SU-DHL-6 (cell line): ENCODE measurements at regions not wholly inside any gene's neighbourhood (a gene's known extent, or its start where the extent isn't known, plus 50 kb on each side); places are given as distances from the start of the nearest gene placed in this dataset.

ENCODE experiments used
- H2AFZ ChIP-seq: fragments of 200-600 bp; sonication (generic); 2 replicates; pipeline ENCODE4 v1.6.1; 2014; ENCODE audit warnings: low read depth, mild to moderate bottlenecking, moderate library complexity, mixed read lengths, antibody characterized with exemption, low read length; ENCODE audit not compliant: severe bottlenecking
- H3F3A ChIP-seq: fragments of 200-600 bp; shearing (Covaris generic); 2 replicates; pipeline ENCODE4 v1.6.0; 2016; ENCODE audit warnings: antibody characterized with exemption, mild to moderate bottlenecking; ENCODE audit not compliant: insufficient read depth
- H3K27ac ChIP-seq: fragments of 200-600 bp; sonication (generic); 2 replicates; pipeline ENCODE4 v1.5.1; 2016; ENCODE audit warnings: low read depth, mild to moderate bottlenecking, low read length, moderate library complexity, mixed read lengths
- H3K27me3 ChIP-seq: fragments of 200-600 bp; sonication (generic), shearing (Covaris generic); 2 replicates; pipeline ENCODE4 v1.6.0; 2014; ENCODE audit warnings: mild to moderate bottlenecking, low read length
- H3K36me3 ChIP-seq: fragments of 200-600 bp; sonication (generic); 2 replicates; pipeline ENCODE4 v1.6.1; 2014; ENCODE audit warnings: mild to moderate bottlenecking, low read length, mixed read lengths
- H3K4me2 ChIP-seq: fragments of 300-600, 200-600 bp; shearing (Covaris generic), sonication (generic); 2 replicates; pipeline ENCODE4 v1.6.0; 2014; ENCODE audit warnings: low read length, low read depth, mild to moderate bottlenecking; ENCODE audit not compliant: poor library complexity, severe bottlenecking
- H3K4me3 ChIP-seq: fragments of 200-600 bp; sonication (generic); 2 replicates; pipeline ENCODE4 v1.5.1; 2014; ENCODE audit warnings: antibody characterized with exemption, low read length, mild to moderate bottlenecking, mixed read lengths; ENCODE audit not compliant: insufficient read depth, poor library complexity, severe bottlenecking
- H3K79me2 ChIP-seq: fragments of 200-600 bp; sonication (generic); 2 replicates; pipeline ENCODE4 v1.6.1; 2014; ENCODE audit warnings: mild to moderate bottlenecking, low read length, moderate library complexity; ENCODE audit not compliant: insufficient read depth
- H3K9ac ChIP-seq: fragments of 200-600 bp; sonication (generic); 2 replicates; pipeline ENCODE4 v1.7.0; 2014; ENCODE audit warnings: mild to moderate bottlenecking, low read length
- H3K9me2 ChIP-seq: fragments of 200-600 bp; sonication (generic); replicated peaks from 2 replicates; pipeline ENCODE4 v1.6.1; 2014; ENCODE audit warnings: low read length; ENCODE audit not compliant: insufficient read depth
- H3K9me3 ChIP-seq: fragments of 200-600 bp; sonication (generic); 2 replicates; pipeline ENCODE4 v1.6.1; 2014; ENCODE audit warnings: low read length, mixed read lengths; ENCODE audit not compliant: insufficient read depth
- H4K20me1 ChIP-seq: fragments of 200-600 bp; sonication (generic); 2 replicates; pipeline ENCODE4 v1.6.1; 2014; ENCODE audit warnings: low read depth, mild to moderate bottlenecking, antibody characterized with exemption, low read length, moderate library complexity, mixed read lengths
- CTCF ChIP-seq: fragments of 200-600 bp; sonication (generic); IDR thresholded peaks from one replicate; pipeline ENCODE4 v1.5.1; 2017; ENCODE audit warnings: antibody characterized with exemption, mild to moderate bottlenecking, low read length, moderate library complexity; ENCODE audit not compliant: insufficient read depth, poor library complexity, severe bottlenecking
- EZH2phosphoT487 ChIP-seq: fragments of 200-600 bp; sonication (generic), shearing (Covaris generic); conservative IDR thresholded peaks from 2 replicates; pipeline ENCODE4 v1.6.1; 2018; ENCODE audit warnings: mild to moderate bottlenecking, antibody characterized with exemption, low read length, moderate library complexity, mixed read lengths

GRCh38 chr9:6098431-6098830 lies 83.0 kb upstream of the RANBP6 start:
- H3K9me3 ChIP-seq = peaks cover 6% of the 10 kb centered on the region; the same call in 1 of the 2 replicates
- no peaks in the 10 kb centered on the region for H3K27me3 ChIP-seq
- no peaks in the 10 kb centered on the region for H3K9me2 ChIP-seq
- TF ChIP-seq EZH2phosphoT487 = no peak
- no peak for TF ChIP-seq CTCF
- H3K4me3 ChIP-seq = no peak overlapping the region
- no peaks in the 10 kb centered on the region for H3F3A ChIP-seq
- no peaks in the 10 kb centered on the region for H3K79me2 ChIP-seq
- H3K4me2 ChIP-seq = no peak overlapping the region
- no peak overlapping the region for H3K9ac ChIP-seq
- H3K36me3 ChIP-seq = no peaks in the 10 kb centered on the region
- H3K27ac ChIP-seq = no peak overlapping the region
- H4K20me1 ChIP-seq = no peaks in the 10 kb centered on the region
- H2AFZ ChIP-seq = no peak overlapping the region

GRCh38 chr9:6096821-6097220 lies 81.4 kb upstream of the RANBP6 start:
- Histone ChIP-seq H4K20me1 (no peaks in the 10 kb centered on the region), H3K36me3 (no peaks in the 10 kb centered on the region), H3K4me3 (no peak overlapping the region), H2AFZ (no peak overlapping the region), H3K79me2 (no peaks in the 10 kb centered on the region), H3K4me2 (no peak overlapping the region), H3K27me3 (no peaks in the 10 kb centered on the region), H3K27ac (no peak overlapping the region), H3F3A (no peaks in the 10 kb centered on the region), H3K9me2 (no peaks in the 10 kb centered on the region), H3K9me3 (peaks cover 6% of the 10 kb centered on the region; the same call in 1 of the 2 replicates), H3K9ac (no peak overlapping the region)
- TF ChIP-seq EZH2phosphoT487 = no peak
- TF ChIP-seq CTCF = no peak

DNA sequence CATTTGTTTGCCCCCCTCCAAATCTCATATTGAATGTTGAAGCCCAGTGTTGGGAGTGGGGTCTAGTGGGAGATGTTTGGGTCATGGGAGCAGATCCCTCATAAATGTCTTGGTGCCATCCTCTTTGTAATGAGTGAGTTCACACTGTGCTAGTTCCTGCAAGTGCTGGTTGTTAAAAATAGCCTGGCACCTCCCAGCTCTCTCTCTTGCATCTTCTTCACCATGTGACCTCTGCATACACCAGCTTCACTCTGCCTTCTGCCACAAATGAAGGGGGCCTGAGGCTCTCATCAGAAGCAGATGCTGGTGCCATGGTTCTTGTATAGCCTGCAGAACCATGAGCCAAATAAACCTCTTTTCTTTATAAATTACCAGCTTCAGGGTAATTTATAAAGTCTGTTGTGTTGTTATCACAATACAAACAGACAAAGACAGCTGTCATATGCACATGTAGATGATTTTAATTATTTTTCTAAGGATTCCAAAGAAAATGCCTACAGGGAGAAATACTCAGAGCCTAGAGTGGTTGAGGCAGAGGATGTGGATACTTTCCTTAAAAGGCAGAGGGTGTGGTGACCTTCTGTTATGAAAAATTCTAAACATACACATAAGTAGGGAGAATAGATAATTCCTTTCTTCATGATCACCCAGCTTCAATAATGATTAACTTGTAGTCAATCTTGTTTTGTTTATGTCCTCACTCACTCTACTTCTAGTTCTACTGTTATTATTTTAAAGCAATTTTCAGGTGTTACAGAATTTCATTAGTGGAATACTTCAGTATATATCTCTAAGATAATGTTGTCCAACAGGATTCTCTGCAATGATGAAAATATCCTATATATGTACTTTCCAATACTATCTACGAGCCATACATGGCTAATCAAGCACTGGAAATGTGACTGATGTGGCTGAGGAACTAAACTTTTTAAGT lies 75.1 kb upstream of the RANBP6 start:
- no peaks in the 10 kb centered on the region for H3K9me2 ChIP-seq
- no peak overlapping the region for H3K4me2 ChIP-seq
- H3K36me3 ChIP-seq = no peaks in the 10 kb centered on the region
- no peak overlapping the region for H3K27ac ChIP-seq
- H3K4me3 ChIP-seq = no peak overlapping the region
- H3K79me2 ChIP-seq = no peaks in the 10 kb centered on the region
- no peaks in the 10 kb centered on the region for H3F3A ChIP-seq
- H4K20me1 ChIP-seq = no peaks in the 10 kb centered on the region
- TF ChIP-seq EZH2phosphoT487 (no peak), CTCF (no peak)
- H3K9ac ChIP-seq = no peak overlapping the region
- no peaks in the 10 kb centered on the region for H3K27me3 ChIP-seq
- no peaks in the 10 kb centered on the region for H3K9me3 ChIP-seq
- no peak overlapping the region for H2AFZ ChIP-seq
